ENCODE measurements at regions not wholly inside any gene's neighbourhood (a gene's known extent, or its start where the extent isn't known, plus 50 kb on each side); places are given as distances from the start of the nearest gene placed in this dataset.

DNA sequence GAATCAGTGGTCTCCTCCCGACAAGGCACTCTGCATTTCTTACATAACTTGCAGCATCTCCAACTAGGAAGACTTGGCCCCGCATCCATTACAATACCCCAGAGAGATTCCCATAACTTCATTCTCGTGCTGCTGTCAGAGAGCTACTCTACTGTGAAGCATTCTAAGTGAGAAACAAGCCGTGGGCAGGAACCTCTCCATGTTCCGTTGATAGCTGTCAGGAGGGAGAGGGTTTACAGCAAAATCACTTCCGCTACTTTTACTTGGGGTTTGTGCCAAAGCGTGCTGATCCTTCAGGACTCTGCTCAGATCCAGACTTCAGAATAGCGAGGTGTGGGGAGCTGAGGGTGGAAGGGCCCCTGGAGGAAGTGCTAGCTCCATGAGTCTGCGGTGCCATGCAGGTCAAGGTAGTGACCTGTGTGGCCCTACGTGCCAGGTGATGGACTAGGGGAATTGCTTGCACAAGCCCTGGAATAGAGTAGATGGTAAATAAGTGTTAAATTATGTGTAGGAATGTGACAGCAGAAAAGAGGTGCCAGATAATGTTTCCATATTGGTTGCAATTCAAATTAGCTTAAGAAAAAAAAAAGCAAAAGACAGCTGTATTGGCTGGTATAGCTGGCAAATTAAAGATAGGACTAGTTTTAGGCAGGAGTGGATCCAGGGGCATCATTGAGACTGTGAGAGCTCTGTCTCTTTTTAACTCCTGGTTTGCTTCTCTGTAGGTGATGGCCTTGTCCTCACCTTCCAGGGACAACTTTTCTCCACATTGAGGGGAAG, 358.5 kb upstream of the ERCC4 start:
- FAIRE-seq = no peak
- POLR2A ChIA-PET = no interaction called here
- H3K36me3 ChIP-seq (ENCODE audit: control insufficient read depth in 2 of 2, extremely low read depth in 1 of 2, insufficient read depth in 2 of 2, low read length in 2 of 2) = no peaks in the 10 kb centered on the region

DNA sequence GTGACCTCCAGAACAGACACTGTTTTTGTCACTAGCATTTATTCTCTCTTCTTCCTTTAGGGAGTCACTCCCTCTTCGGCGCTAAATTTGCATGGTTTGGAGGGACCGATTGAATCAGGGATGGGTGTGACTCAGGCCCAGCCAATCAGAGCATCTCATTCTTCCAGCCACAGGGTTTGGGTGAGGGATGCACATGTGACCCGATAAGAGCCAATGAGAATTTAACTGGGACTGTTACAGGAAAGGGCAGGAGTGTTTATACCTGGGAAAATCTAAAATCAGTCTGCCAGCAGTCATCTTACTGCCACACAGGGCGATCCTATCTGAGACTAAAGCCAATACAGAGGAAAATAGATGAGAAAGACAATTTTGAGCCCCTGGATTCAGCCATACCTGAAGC, 351.2 kb upstream of the ERCC4 start:
- Histone ChIP-seq H3K9me1 (replicated peaks; ENCODE audit: control insufficient read depth, extremely low read depth, insufficient read depth, low read length) (no peaks in the 10 kb centered on the region), H4K20me1 (replicated peaks; ENCODE audit: control insufficient read depth, extremely low read depth, insufficient read depth, low read length) (no peaks in the 10 kb centered on the region), H3K4me1 (ENCODE audit: control insufficient read depth, extremely low read depth, insufficient read depth, low read length) (no peaks in the 10 kb centered on the region), H3K4me3 (replicated peaks in 1 of 3; ENCODE audit: insufficient read depth in 1 of 3, low read depth in 1 of 3, low read length in 3 of 3) (no peak overlapping the region), H3K9me3 (replicated peaks; ENCODE audit: control insufficient read depth, insufficient read depth, low read length) (peaks cover 5% of the 10 kb centered on the region), H3K4me2 (ENCODE audit: insufficient read depth, low read length) (no peak overlapping the region), H3K27ac (ENCODE audit: insufficient read depth, low read depth, low read length) (no peak overlapping the region), H3K79me2 (ENCODE audit: control insufficient read depth, insufficient read depth, low read length) (no peaks in the 10 kb centered on the region), H3K9ac (replicated peaks; ENCODE audit: extremely low read depth, insufficient read depth, low read length) (no peak overlapping the region), H2AFZ (ENCODE audit: low read depth, low read length) (no peak overlapping the region), H3K36me3 (ENCODE audit: control insufficient read depth in 2 of 2, extremely low read depth in 1 of 2, insufficient read depth in 2 of 2, low read length in 2 of 2) (no peaks in the 10 kb centered on the region), H3K27me3 (ENCODE audit: control insufficient read depth in 2 of 2, insufficient read depth in 2 of 2, low read length in 2 of 2) (no peaks in the 10 kb centered on the region)
- DNase-seq (ENCODE audit: low read depth, low spot score) (no peak), FAIRE-seq (no peak)
- POLR2A ChIA-PET = no interaction called here
- dilution Hi-C loops (cut with MboI; ENCODE audit: extremely low pct_ligation_motif_present, low sequenced_read_pairs) (no loop called here), intact Hi-C loops (cut with micrococcal nuclease) (no loop called here)
- TF ChIP-seq EZH2 (IDR thresholded peaks at IDR 0.05; ENCODE audit: borderline replicate concordance, low read depth, low read length, severe bottlenecking) (no peak), FOS (IDR thresholded peaks at IDR 0.05; ENCODE audit: borderline replicate concordance, insufficient read depth, low read length) (no peak), POLR2AphosphoS5 (IDR thresholded peaks at IDR 0.05; ENCODE audit: insufficient read depth, low read depth, low read length) (no peak), JUN (IDR thresholded peaks at IDR 0.05; ENCODE audit: borderline replicate concordance, insufficient read depth, insufficient read length, low read depth) (no peak), GATA2 (IDR thresholded peaks at IDR 0.05; ENCODE audit: insufficient read depth, insufficient read length, low read depth, low read length) (no peak)
- TF ChIP-seq, protein P1, sequence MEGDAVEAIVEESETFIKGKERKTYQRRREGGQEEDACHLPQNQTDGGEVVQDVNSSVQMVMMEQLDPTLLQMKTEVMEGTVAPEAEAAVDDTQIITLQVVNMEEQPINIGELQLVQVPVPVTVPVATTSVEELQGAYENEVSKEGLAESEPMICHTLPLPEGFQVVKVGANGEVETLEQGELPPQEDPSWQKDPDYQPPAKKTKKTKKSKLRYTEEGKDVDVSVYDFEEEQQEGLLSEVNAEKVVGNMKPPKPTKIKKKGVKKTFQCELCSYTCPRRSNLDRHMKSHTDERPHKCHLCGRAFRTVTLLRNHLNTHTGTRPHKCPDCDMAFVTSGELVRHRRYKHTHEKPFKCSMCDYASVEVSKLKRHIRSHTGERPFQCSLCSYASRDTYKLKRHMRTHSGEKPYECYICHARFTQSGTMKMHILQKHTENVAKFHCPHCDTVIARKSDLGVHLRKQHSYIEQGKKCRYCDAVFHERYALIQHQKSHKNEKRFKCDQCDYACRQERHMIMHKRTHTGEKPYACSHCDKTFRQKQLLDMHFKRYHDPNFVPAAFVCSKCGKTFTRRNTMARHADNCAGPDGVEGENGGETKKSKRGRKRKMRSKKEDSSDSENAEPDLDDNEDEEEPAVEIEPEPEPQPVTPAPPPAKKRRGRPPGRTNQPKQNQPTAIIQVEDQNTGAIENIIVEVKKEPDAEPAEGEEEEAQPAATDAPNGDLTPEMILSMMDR (IDR thresholded peaks at IDR 0.05; ENCODE audit: extremely low read depth in 1 of 2, insufficient read depth in 1 of 2, low read depth in 1 of 2, low read length in 2 of 2) = no peak
- BruUV-seq (replicated peaks) = no TSS peak
- CTCF ChIA-PET = no interaction called here

More for the DNA sequence above, 358.5 kb upstream of the ERCC4 start:
- H4K20me1 ChIP-seq (replicated peaks; ENCODE audit: control insufficient read depth, extremely low read depth, insufficient read depth, low read length) = no peaks in the 10 kb centered on the region
- H3K9ac ChIP-seq (replicated peaks; ENCODE audit: extremely low read depth, insufficient read depth, low read length) = no peak overlapping the region
- no peak overlapping the region for H3K4me3 ChIP-seq (replicated peaks in 1 of 3; ENCODE audit: insufficient read depth in 1 of 3, low read depth in 1 of 3, low read length in 3 of 3)
- intact Hi-C loops (cut with micrococcal nuclease) (no loop called here), dilution Hi-C loops (cut with MboI; ENCODE audit: extremely low pct_ligation_motif_present, low sequenced_read_pairs) (no loop called here)
- peaks cover 2% of the 10 kb centered on the region for H3K9me3 ChIP-seq (replicated peaks; ENCODE audit: control insufficient read depth, insufficient read depth, low read length)
- DNase-seq (ENCODE audit: low read depth, low spot score) = no peak
- no peak overlapping the region for H2AFZ ChIP-seq (ENCODE audit: low read depth, low read length)
- H3K4me1 ChIP-seq (ENCODE audit: control insufficient read depth, extremely low read depth, insufficient read depth, low read length) = no peaks in the 10 kb centered on the region
- H3K27ac ChIP-seq (ENCODE audit: insufficient read depth, low read depth, low read length) = no peak overlapping the region
- no TSS peak for BruUV-seq (replicated peaks)
- CTCF ChIA-PET = no interaction called here
- no peaks in the 10 kb centered on the region for H3K9me1 ChIP-seq (replicated peaks; ENCODE audit: control insufficient read depth, extremely low read depth, insufficient read depth, low read length)
- H3K27me3 ChIP-seq (ENCODE audit: control insufficient read depth in 2 of 2, insufficient read depth in 2 of 2, low read length in 2 of 2) = no peaks in the 10 kb centered on the region
- no peaks in the 10 kb centered on the region for H3K79me2 ChIP-seq (ENCODE audit: control insufficient read depth, insufficient read depth, low read length)
- H3K4me2 ChIP-seq (ENCODE audit: insufficient read depth, low read length) = no peak overlapping the region
- TF ChIP-seq, protein P1 (IDR thresholded peaks at IDR 0.05; ENCODE audit: extremely low read depth in 1 of 2, insufficient read depth in 1 of 2, low read depth in 1 of 2, low read length in 2 of 2) = no peak
- TF ChIP-seq EZH2 (IDR thresholded peaks at IDR 0.05; ENCODE audit: borderline replicate concordance, low read depth, low read length, severe bottlenecking) = no peak
- no peak for TF ChIP-seq POLR2A (IDR thresholded peaks at IDR 0.05; ENCODE audit: low read depth, low read length)

Data from endothelial cell of umbilical vein (primary cell).